Lower leg skin (tissue), 3 donors: ENCODE measurements at regions not wholly inside any gene's neighbourhood (a gene's known extent, or its start where the extent isn't known, plus 50 kb on each side); places are given as distances from the start of the nearest gene placed in this dataset.

Source experiments
- POLR2A ChIP-seq, 2 donors: fragments of 450-650 bp; IDR thresholded peaks; one replicate each; pipeline ENCODE4 v1.6.1; 2016 to 2017; ENCODE audit warnings: antibody characterized with exemption in 2 of 2, mild to moderate bottlenecking in 1 of 2, moderate library complexity in 1 of 2
- TF ChIP-seq, protein P1 (sequence below), 3 donors: fragments of 450-650 bp; IDR thresholded peaks; one replicate each; pipeline ENCODE4 v1.5.1; 2016; ENCODE audit warnings: antibody characterized with exemption in 3 of 3, mild to moderate bottlenecking in 3 of 3, moderate library complexity in 2 of 3

DNA sequence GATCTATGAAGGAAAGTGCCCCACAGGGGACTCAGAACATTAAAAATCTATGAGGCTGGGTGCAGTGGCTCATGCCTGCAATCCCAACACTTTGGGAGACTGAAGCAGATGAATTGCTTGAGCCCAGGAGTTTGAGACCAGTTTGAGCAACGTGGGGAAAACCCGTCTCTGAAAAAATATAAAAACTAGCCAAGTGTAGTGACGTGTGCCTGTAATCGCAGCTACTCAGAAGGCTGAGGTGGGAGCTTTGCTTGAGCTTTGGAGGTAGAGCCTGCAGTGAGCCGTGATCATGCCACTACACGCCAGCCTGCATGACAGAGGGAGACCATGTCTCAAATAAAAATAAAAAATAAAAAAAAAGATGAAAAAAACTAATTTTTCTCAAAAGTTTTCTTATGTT, 1070.6 kb downstream of the PCDH9 start:
- TF ChIP-seq, protein P1, sequence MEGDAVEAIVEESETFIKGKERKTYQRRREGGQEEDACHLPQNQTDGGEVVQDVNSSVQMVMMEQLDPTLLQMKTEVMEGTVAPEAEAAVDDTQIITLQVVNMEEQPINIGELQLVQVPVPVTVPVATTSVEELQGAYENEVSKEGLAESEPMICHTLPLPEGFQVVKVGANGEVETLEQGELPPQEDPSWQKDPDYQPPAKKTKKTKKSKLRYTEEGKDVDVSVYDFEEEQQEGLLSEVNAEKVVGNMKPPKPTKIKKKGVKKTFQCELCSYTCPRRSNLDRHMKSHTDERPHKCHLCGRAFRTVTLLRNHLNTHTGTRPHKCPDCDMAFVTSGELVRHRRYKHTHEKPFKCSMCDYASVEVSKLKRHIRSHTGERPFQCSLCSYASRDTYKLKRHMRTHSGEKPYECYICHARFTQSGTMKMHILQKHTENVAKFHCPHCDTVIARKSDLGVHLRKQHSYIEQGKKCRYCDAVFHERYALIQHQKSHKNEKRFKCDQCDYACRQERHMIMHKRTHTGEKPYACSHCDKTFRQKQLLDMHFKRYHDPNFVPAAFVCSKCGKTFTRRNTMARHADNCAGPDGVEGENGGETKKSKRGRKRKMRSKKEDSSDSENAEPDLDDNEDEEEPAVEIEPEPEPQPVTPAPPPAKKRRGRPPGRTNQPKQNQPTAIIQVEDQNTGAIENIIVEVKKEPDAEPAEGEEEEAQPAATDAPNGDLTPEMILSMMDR (IDR thresholded peaks at IDR 0.05): no peak
- TF ChIP-seq POLR2A (IDR thresholded peaks at IDR 0.05): no peak
